HFFc6 (cell line): ENCODE measurements at regions not wholly inside any gene's neighbourhood (a gene's known extent, or its start where the extent isn't known, plus 50 kb on each side); places are given as distances from the start of the nearest gene placed in this dataset.

Experiments used
- DNase-seq: peaks from one replicate; pipeline ENCODE4 v3.0.0-alpha.2; 2018
- H3K27ac Mint-ChIP-seq: 2 replicates; pipeline ENCODE4 v1.8.0; 2020; ENCODE audit warnings: mild to moderate bottlenecking, mixed read lengths
- H3K27me3 Mint-ChIP-seq: 2 replicates; pipeline ENCODE4 v1.8.0; 2021; ENCODE audit warnings: mild to moderate bottlenecking, moderate library complexity, mixed read lengths; ENCODE audit not compliant: insufficient read depth
- H3K36me3 Mint-ChIP-seq: 2 replicates; pipeline ENCODE4 v1.8.0; 2021; ENCODE audit warnings: low read depth, mixed read lengths
- H3K4me1 Mint-ChIP-seq: 2 replicates; pipeline ENCODE4 v1.8.0; 2020; ENCODE audit warnings: low read depth, mixed read lengths
- H3K4me3 Mint-ChIP-seq: 2 replicates; pipeline ENCODE4 v1.8.0; 2020; ENCODE audit warnings: mild to moderate bottlenecking, moderate library complexity, mixed read lengths
- H3K9me3 Mint-ChIP-seq: 2 replicates; pipeline ENCODE4 v1.8.0; 2020; ENCODE audit warnings: mild to moderate bottlenecking, mixed read lengths
- CTCF ChIP-seq: fragments of 200-600 bp; sonication (generic); IDR thresholded peaks from 2 replicates; pipeline ENCODE4 v1.5.0; 2021; ENCODE audit warnings: antibody characterized with exemption, mild to moderate bottlenecking

DNA sequence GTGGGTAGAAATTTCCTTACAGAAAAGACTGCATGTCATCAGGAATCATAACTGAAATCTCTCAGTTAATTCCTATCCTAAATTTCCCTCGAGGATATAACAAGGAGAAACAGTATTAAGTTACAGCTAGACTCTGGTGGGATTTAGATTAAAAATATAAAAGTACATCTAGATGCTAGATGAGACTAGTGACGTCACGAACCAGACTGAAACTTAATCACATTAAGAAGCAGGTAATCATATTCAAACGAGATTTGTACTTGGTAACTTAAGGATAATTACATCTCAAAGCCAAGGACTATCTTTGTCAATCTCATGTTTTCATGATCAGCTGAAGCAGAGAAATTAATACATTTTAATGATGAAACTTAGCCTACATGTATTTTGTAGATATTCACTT, 130.6 kb downstream of the MTNR1A start:
- TF ChIP-seq CTCF: no peak
- Mint-ChIP-seq H3K9me3 (peaks cover 5% of the 10 kb centered on the region; the same call in 1 of the 2 replicates), H3K4me1 (peaks cover 5% of the 10 kb centered on the region; the same call in 1 of the 2 replicates), H3K27me3 (peaks cover 6% of the 10 kb centered on the region), H3K36me3 (no peaks in the 10 kb centered on the region), H3K4me3 (no peak overlapping the region), H3K27ac (no peak overlapping the region)
- no peak for DNase-seq

- no peak for TF ChIP-seq CTCF
- H3K4me3 Mint-ChIP-seq: no peak overlapping the region
- no peak for DNase-seq
- H3K4me1 Mint-ChIP-seq: peaks cover 5% of the 10 kb centered on the region; the same call in 1 of the 2 replicates
- H3K27ac Mint-ChIP-seq: no peak overlapping the region
- peaks cover 5% of the 10 kb centered on the region; the same call in 1 of the 2 replicates for H3K9me3 Mint-ChIP-seq
- peaks cover 6% of the 10 kb centered on the region for H3K27me3 Mint-ChIP-seq
- H3K36me3 Mint-ChIP-seq: no peaks in the 10 kb centered on the region
These were observed 133.1 kb downstream of the MTNR1A start for GRCh38 chr4:186422296-186422695.

GRCh38 chr4:186416451-186417060, 138.8 kb downstream of the MTNR1A start:
- no peak for DNase-seq
- no peak overlapping the region for H3K4me3 Mint-ChIP-seq
- TF ChIP-seq CTCF: no peak
- peaks cover 1% of the 10 kb centered on the region for H3K27me3 Mint-ChIP-seq
- no peaks in the 10 kb centered on the region for H3K9me3 Mint-ChIP-seq
- peaks cover 5% of the 10 kb centered on the region; the same call in 1 of the 2 replicates for H3K4me1 Mint-ChIP-seq
- H3K36me3 Mint-ChIP-seq: no peaks in the 10 kb centered on the region
- H3K27ac Mint-ChIP-seq: no peak overlapping the region

GRCh38 chr4:186414390-186414789, 141.0 kb downstream of the MTNR1A start:
- H3K4me3 Mint-ChIP-seq: no peak overlapping the region
- no peak overlapping the region for H3K27ac Mint-ChIP-seq
- TF ChIP-seq CTCF: no peak
- no peak for DNase-seq
- no peaks in the 10 kb centered on the region; the same call in 1 of the 2 replicates for H3K9me3 Mint-ChIP-seq
- no peaks in the 10 kb centered on the region for H3K4me1 Mint-ChIP-seq
- no peaks in the 10 kb centered on the region; the same call in 1 of the 2 replicates for H3K27me3 Mint-ChIP-seq
- H3K36me3 Mint-ChIP-seq: no peaks in the 10 kb centered on the region

DNA sequence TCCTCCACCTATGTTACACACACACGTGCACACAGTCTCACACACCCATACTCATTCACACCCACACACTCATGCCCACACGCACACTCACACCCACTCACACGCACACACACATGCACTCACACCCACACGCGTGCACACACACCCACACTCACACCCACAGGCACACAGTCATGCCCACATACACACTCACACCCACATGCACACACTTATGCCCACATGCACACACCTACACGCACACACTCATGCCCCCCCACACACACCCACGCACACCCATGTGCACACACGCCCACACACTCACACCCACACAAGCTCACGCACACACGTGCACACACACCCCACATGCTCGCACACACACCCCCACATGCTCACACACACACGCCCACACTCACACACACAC, 140.0 kb downstream of the F11 start:
- H3K36me3 Mint-ChIP-seq: no peaks in the 10 kb centered on the region
- no peaks in the 10 kb centered on the region; the same call in 1 of the 2 replicates for H3K4me1 Mint-ChIP-seq
- no peak for DNase-seq
- no peaks in the 10 kb centered on the region; the same call in 1 of the 2 replicates for H3K27me3 Mint-ChIP-seq
- no peak overlapping the region for H3K27ac Mint-ChIP-seq
- no peak overlapping the region for H3K4me3 Mint-ChIP-seq
- H3K9me3 Mint-ChIP-seq: peaks cover 17% of the 10 kb centered on the region
- no peak for TF ChIP-seq CTCF
